Peyer's patch (tissue), 4 donors: ENCODE measurements at regions not wholly inside any gene's neighbourhood (a gene's known extent, or its start where the extent isn't known, plus 50 kb on each side); places are given as distances from the start of the nearest gene placed in this dataset.

Experiments used
- POLR2A ChIP-seq, 2 donors: fragments of 450-650 bp; IDR thresholded peaks; one replicate each; pipeline ENCODE4 v1.5.1; 2017; ENCODE audit warnings: antibody characterized with exemption in 2 of 2, mild to moderate bottlenecking in 2 of 2, moderate library complexity in 2 of 2
- TF ChIP-seq, protein P1 (sequence below), 6 experiments: fragments of 450-650 bp in 4 of 6; fragments of 200-600 bp in 2 of 6; sonication (generic) in 1 of 6; IDR thresholded peaks; one replicate each; pipeline ENCODE4 v1.5.1; 2017 to 2019; ENCODE audit warnings: antibody characterized with exemption in 6 of 6, mild to moderate bottlenecking in 3 of 6, moderate library complexity in 1 of 6

DNA sequence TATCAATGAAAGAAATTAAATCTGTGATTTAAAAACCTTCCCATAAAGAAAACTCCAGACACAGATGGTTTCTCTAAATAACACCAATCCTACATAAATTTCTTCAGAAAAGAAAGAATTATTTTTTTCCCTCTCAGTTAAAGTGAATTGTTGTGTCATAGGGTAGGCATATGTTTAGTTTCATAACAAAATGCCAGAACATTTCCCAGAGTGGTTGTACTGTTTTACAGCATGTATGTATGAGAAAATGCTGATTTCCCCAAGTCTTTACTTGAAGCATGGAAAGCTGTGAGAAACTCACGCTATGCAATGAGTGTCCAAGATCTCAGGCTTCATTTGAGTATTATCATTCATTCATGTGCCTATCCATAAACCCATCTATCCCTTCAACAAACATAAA, 582.5 kb downstream of the ELAVL2 start:
- TF ChIP-seq, protein P1, sequence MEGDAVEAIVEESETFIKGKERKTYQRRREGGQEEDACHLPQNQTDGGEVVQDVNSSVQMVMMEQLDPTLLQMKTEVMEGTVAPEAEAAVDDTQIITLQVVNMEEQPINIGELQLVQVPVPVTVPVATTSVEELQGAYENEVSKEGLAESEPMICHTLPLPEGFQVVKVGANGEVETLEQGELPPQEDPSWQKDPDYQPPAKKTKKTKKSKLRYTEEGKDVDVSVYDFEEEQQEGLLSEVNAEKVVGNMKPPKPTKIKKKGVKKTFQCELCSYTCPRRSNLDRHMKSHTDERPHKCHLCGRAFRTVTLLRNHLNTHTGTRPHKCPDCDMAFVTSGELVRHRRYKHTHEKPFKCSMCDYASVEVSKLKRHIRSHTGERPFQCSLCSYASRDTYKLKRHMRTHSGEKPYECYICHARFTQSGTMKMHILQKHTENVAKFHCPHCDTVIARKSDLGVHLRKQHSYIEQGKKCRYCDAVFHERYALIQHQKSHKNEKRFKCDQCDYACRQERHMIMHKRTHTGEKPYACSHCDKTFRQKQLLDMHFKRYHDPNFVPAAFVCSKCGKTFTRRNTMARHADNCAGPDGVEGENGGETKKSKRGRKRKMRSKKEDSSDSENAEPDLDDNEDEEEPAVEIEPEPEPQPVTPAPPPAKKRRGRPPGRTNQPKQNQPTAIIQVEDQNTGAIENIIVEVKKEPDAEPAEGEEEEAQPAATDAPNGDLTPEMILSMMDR (IDR thresholded peaks at IDR 0.05), result no peak
- TF ChIP-seq POLR2A (IDR thresholded peaks at IDR 0.05), result no peak
